Endothelial cell of umbilical vein (primary cell): ENCODE measurements at regions not wholly inside any gene's neighbourhood (a gene's known extent, or its start where the extent isn't known, plus 50 kb on each side); places are given as distances from the start of the nearest gene placed in this dataset.

ENCODE experiments used
- BruUV-seq: library from RNA; stranded (reverse); fragments of 400-500 nt; replicated peaks from 2 replicates; lab custom pipeline; 2021; lab: Mats Ljungman, UMichigan
- CTCF ChIA-PET: fragments of 300-600, 350-600 bp; sonication (Branson Sonifier 250); formaldehyde crosslinking; loops from one replicate; lab custom pipeline; 2021; ENCODE audit warnings: antibody characterized with exemption, inconsistent platforms; lab: Charles Lee
- POLR2A ChIA-PET: fragments of 300-600, 350-600 bp; sonication (Branson Sonifier 250); formaldehyde crosslinking; loops from one replicate; lab custom pipeline; 2021; ENCODE audit warnings: antibody characterized with exemption, inconsistent platforms; lab: Charles Lee
- DNase-seq: peaks from one replicate; pipeline ENCODE4 v3.0.0-alpha.2; 2011; ENCODE audit warnings: low read depth, low spot score
- FAIRE-seq: peaks from 2 replicates; lab custom pipeline; 2011; peaks lifted over from hg19 to GRCh38; lab: Jason Lieb, UNC
- H2AFZ ChIP-seq: 2 replicates; pipeline ENCODE4 v1.6.0; 2012; ENCODE audit warnings: low read depth, low read length, control low read depth, inconsistent platforms
- H3K27ac ChIP-seq: 2 replicates; pipeline ENCODE4 v1.5.1; 2011; ENCODE audit warnings: low read depth, mild to moderate bottlenecking, control low read depth, low read length, moderate library complexity; ENCODE audit not compliant: insufficient read depth
- H3K27me3 ChIP-seq, 2 experiments: 2 replicates each; pipeline versions ENCODE4 v1.6.0 to v1.6.1; 2011; ENCODE audit warnings: low read length in 2 of 2, mixed read lengths in 1 of 2; ENCODE audit not compliant: control insufficient read depth in 2 of 2, insufficient read depth in 2 of 2
- H3K36me3 ChIP-seq, 2 experiments: 2 replicates in 1 of 2; 3 replicates in 1 of 2; pipeline ENCODE4 v1.5.1; 2011; ENCODE audit warnings: low read length in 2 of 2, mild to moderate bottlenecking in 1 of 2, moderate library complexity in 1 of 2; ENCODE audit not compliant: control insufficient read depth in 2 of 2, insufficient read depth in 2 of 2; ENCODE audit errors: extremely low read depth in 1 of 2
- H3K4me1 ChIP-seq: 3 replicates; pipeline ENCODE4 v1.5.1; 2011; ENCODE audit warnings: mild to moderate bottlenecking, low read length; ENCODE audit not compliant: control insufficient read depth, insufficient read depth; ENCODE audit errors: extremely low read depth
- H3K4me2 ChIP-seq: 2 replicates; pipeline ENCODE4 v1.6.1; 2011; ENCODE audit warnings: low read length, control low read depth, mixed read lengths; ENCODE audit not compliant: insufficient read depth
- H3K4me3 ChIP-seq, 3 experiments: fragments of 200-600 bp in 1 of 3; sonication (generic), shearing (Covaris generic) in 1 of 3; replicated peaks in 1 of 3; 2 replicates each; pipeline ENCODE4 v1.5.1; 2011 to 2016; ENCODE audit warnings: control low read depth in 3 of 3, low read length in 3 of 3, mild to moderate bottlenecking in 2 of 3, inconsistent platforms in 1 of 3, low read depth in 1 of 3, moderate library complexity in 1 of 3; ENCODE audit not compliant: insufficient read depth in 1 of 3
- H3K79me2 ChIP-seq: 2 replicates; pipeline ENCODE4 v1.6.0; 2012; ENCODE audit warnings: low read length, inconsistent platforms; ENCODE audit not compliant: control insufficient read depth, insufficient read depth
- H3K9ac ChIP-seq: replicated peaks from 2 replicates; pipeline ENCODE3; 2011; ENCODE audit warnings: low read length, control low read depth; ENCODE audit not compliant: insufficient read depth; ENCODE audit errors: extremely low read depth
- H3K9me1 ChIP-seq: replicated peaks from 3 replicates; pipeline ENCODE4 v1.6.0; 2011; ENCODE audit warnings: mild to moderate bottlenecking, low read length; ENCODE audit not compliant: control insufficient read depth, insufficient read depth; ENCODE audit errors: extremely low read depth
- H3K9me3 ChIP-seq: replicated peaks from 2 replicates; pipeline ENCODE4 v1.5.1; 2012; ENCODE audit warnings: low read length, inconsistent platforms; ENCODE audit not compliant: control insufficient read depth, insufficient read depth
- H4K20me1 ChIP-seq: replicated peaks from 2 replicates; pipeline ENCODE3; 2011; ENCODE audit warnings: mild to moderate bottlenecking, low read length; ENCODE audit not compliant: control insufficient read depth, insufficient read depth; ENCODE audit errors: extremely low read depth
- CTCF ChIP-seq, 2 donors: IDR thresholded peaks; 1 replicate in 1 of 2; 2 replicates in 1 of 2; pipeline ENCODE4 v1.5.1; 2011; ENCODE audit warnings: low read length in 2 of 2, mild to moderate bottlenecking in 2 of 2, moderate library complexity in 2 of 2, control low read depth in 1 of 2, inconsistent platforms in 1 of 2, low read depth in 1 of 2; ENCODE audit not compliant: insufficient read depth in 1 of 2; ENCODE audit errors: extremely low read depth in 1 of 2
- EZH2 ChIP-seq: IDR thresholded peaks from 2 replicates; pipeline ENCODE4 v1.6.1; 2012; ENCODE audit warnings: borderline replicate concordance, low read depth, mild to moderate bottlenecking, moderate library complexity, low read length, inconsistent platforms; ENCODE audit not compliant: severe bottlenecking
- FOS ChIP-seq: IDR thresholded peaks from 2 replicates; pipeline ENCODE4 v1.6.1; 2011; ENCODE audit warnings: mild to moderate bottlenecking, low read length, moderate library complexity, borderline replicate concordance; ENCODE audit not compliant: insufficient read depth
- GATA2 ChIP-seq: IDR thresholded peaks from 2 replicates; pipeline ENCODE4 v1.7.0; 2011; ENCODE audit warnings: low read depth, mild to moderate bottlenecking, moderate library complexity, mixed read lengths, low read length; ENCODE audit not compliant: insufficient read length, insufficient read depth
- JUN ChIP-seq: IDR thresholded peaks from 2 replicates; pipeline ENCODE4 v1.6.1; 2011; ENCODE audit warnings: borderline replicate concordance, low read depth; ENCODE audit not compliant: insufficient read length, insufficient read depth
- MAX ChIP-seq: IDR thresholded peaks from 2 replicates; pipeline ENCODE4 v1.6.1; 2011; ENCODE audit not compliant: insufficient read depth, insufficient read length
- MYC ChIP-seq: IDR thresholded peaks from one replicate; pipeline ENCODE4 v1.6.1; 2011; ENCODE audit warnings: mild to moderate bottlenecking, low read depth, low read length
- POLR2A ChIP-seq: IDR thresholded peaks from 2 replicates; pipeline ENCODE4 v1.6.1; 2012; ENCODE audit warnings: low read depth, mild to moderate bottlenecking, control low read depth, low read length
- POLR2AphosphoS5 ChIP-seq: IDR thresholded peaks from 2 replicates; pipeline ENCODE4 v1.6.1; 2012; ENCODE audit warnings: low read depth, mild to moderate bottlenecking, control low read depth, low read length, moderate library complexity; ENCODE audit not compliant: insufficient read depth
- dilution Hi-C: fragments of 300-500 bp; cut with MboI; formaldehyde crosslinking; loops from one replicate; pipeline ENCODE4 v1.15.0; 2019; ENCODE audit warnings: low sequenced_read_pairs; ENCODE audit not compliant: extremely low pct_ligation_motif_present
- intact Hi-C: fragments of 100-400 bp; cut with micrococcal nuclease; formaldehyde crosslinking; loops from one replicate; pipeline ENCODE4 v1.10.0; 2022

- no peaks in the 10 kb centered on the region for H3K4me1 ChIP-seq
- no peak for DNase-seq
- no peaks in the 10 kb centered on the region for H3K9me1 ChIP-seq
- no peaks in the 10 kb centered on the region for H3K27me3 ChIP-seq
- dilution Hi-C loops (no loop called here), intact Hi-C loops (no loop called here)
- CTCF ChIA-PET = no interaction called here
- no peak overlapping the region for H3K4me2 ChIP-seq
- POLR2A ChIA-PET = no interaction called here
- H3K9ac ChIP-seq = no peak overlapping the region
- no TSS peak for BruUV-seq
- FAIRE-seq = no peak
- no peaks in the 10 kb centered on the region for H4K20me1 ChIP-seq
- TF ChIP-seq POLR2A (no peak), GATA2 (no peak), JUN (no peak)
- no peaks in the 10 kb centered on the region for H3K79me2 ChIP-seq
- H2AFZ ChIP-seq = no peak overlapping the region
- H3K27ac ChIP-seq = no peak overlapping the region
- H3K36me3 ChIP-seq = no peaks in the 10 kb centered on the region
- peaks cover 21% of the 10 kb centered on the region for H3K9me3 ChIP-seq
- no peak overlapping the region for H3K4me3 ChIP-seq
Observed at GRCh38 chr18:78086931-78087330, 837.3 kb downstream of the GALR1 start.

GRCh38 chr18:78087338-78087737, 837.7 kb downstream of the GALR1 start:
- intact Hi-C loops (no loop called here), dilution Hi-C loops (no loop called here)
- Histone ChIP-seq H3K9ac (no peak overlapping the region), H4K20me1 (no peaks in the 10 kb centered on the region), H3K4me3 (no peak overlapping the region), H3K27ac (no peak overlapping the region), H3K9me1 (no peaks in the 10 kb centered on the region), H3K36me3 (no peaks in the 10 kb centered on the region), H3K4me1 (no peaks in the 10 kb centered on the region), H2AFZ (no peak overlapping the region), H3K27me3 (no peaks in the 10 kb centered on the region), H3K9me3 (peaks cover 21% of the 10 kb centered on the region), H3K4me2 (no peak overlapping the region), H3K79me2 (no peaks in the 10 kb centered on the region)
- DNase-seq = no peak
- TF ChIP-seq GATA2 (no peak), MYC (no peak), CTCF (IDR thresholded peaks at IDR 0.05; ENCODE audit: extremely low read depth in 1 of 2, insufficient read depth in 1 of 2, low read depth in 1 of 2, low read length in 2 of 2) (no peak), POLR2A (no peak), POLR2AphosphoS5 (no peak), MAX (no peak), JUN (no peak), EZH2 (no peak), FOS (no peak)
- POLR2A ChIA-PET = no interaction called here
- no peak for FAIRE-seq
- CTCF ChIA-PET = no interaction called here
- BruUV-seq = no TSS peak
